Left renal pelvis (tissue), 4 donors: ENCODE measurements at regions not wholly inside any gene's neighbourhood (a gene's known extent, or its start where the extent isn't known, plus 50 kb on each side); places are given as distances from the start of the nearest gene placed in this dataset.
"Not testable (repeated sequence)": the region's sequence is repeated elsewhere in the genome, so short reads cannot be mapped to it uniquely, and the experiment has no call there.

Experiments
- DNase-seq, 4 donors: peaks; one replicate each; pipeline ENCODE4 v3.0.0-alpha.2; 2013; ENCODE audit warnings: low read depth in 4 of 4, low spot score in 3 of 4

DNA sequence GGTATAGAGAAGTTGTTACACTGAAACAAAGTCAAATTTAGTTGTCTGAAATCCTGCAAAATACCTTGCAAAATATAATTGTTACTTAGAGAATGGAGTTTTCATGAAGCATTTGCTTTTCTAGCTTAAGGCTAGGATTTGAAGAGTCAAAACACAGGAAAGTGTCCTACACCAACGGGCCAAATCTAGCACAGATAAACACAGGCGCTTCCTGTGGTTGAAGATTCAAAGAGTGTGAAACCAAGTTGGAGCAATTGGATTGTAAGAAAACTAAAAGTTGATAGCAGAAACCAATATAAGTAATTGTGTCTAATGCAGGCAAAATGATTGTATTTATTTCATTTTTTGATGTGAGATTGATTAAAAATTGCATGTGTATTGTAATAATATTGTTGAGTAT, 2002.5 kb upstream of the TENM3 start:
- DNase-seq: no peak

DNA sequence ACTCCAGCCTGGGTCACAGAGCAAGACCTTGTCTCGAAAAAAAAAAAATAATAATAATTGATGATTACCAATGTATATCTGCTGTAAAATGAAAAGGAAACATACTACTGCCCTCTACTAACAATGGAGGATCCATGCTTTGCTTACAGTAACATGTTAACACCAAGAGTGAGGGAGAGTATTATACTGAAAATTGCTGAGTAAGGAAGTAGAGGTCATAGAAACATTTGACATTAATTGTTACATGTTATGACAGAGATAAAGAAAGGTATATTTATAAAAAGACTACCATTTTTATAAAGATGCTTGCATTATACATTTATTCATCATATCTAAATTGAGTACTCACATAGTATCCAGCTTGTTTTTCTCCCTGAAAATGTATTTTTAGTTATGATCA, 1989.8 kb upstream of the TENM3 start:
- no peak for DNase-seq

GRCh38 chr4:180261346-180261745, 1981.9 kb upstream of the TENM3 start:
- no peak for DNase-seq

GRCh38 chr4:180280076-180280475, 1963.1 kb upstream of the TENM3 start:
- no peak for DNase-seq

GRCh38 chr4:180280726-180281297, 1962.4 kb upstream of the TENM3 start:
- DNase-seq: no peak

DNA sequence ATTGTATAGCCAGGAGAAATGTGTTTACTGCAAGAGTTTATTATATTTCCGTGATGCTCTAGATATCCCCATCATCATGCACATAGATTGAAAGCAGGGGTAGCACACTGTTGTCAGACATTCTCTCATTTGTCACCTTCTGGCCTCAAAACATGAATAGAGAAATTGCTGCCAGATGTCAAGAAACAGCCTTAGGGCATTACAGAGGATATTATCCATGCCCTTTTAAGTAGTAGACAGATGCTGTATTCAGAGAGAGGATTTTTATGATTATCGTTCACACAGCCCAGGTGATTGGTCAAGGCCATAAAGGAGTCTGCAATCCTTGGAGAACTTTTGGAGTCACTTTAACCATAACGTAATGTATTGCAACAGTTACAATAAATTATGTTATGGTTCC, 1961.5 kb upstream of the TENM3 start:
- DNase-seq: no peak

DNA sequence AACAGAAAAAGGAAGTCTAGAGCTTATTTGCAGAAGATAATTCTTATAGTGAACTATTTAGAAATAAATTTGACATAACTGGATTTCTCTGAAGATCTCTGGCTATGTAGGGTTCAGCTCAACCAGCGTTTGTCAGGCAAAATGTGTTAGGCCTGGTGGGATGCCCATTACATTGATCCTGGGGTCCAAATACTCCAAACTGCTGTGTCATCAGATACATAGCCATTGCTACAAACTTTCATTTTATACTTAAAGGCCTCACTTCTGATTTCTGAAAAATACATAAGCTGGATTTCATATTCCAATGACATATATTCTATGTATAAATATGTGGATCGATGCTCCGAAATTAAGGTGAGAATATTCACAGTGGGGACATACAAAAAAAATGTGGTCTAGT, 1958.9 kb upstream of the TENM3 start:
- DNase-seq: no peak

DNA sequence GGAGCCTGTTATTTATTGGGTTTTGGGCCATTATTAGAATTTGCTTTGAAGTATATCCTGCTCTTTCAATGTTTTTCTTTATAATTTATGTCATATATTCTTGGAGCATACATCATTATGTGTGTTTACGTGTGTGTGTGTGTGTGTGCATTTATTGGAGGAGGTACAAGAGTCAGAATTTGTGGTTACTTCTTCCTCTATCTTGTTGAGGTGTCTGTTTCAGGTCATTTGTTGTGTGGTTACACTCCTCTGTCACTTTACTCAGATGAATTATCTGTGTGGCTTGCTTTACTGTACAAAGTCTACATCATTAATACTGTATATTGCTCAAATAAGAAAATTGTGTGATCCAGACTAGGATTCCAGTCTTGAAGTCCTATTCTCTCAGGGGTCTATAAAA, 1957.4 kb upstream of the TENM3 start:
- DNase-seq: no peak

DNA sequence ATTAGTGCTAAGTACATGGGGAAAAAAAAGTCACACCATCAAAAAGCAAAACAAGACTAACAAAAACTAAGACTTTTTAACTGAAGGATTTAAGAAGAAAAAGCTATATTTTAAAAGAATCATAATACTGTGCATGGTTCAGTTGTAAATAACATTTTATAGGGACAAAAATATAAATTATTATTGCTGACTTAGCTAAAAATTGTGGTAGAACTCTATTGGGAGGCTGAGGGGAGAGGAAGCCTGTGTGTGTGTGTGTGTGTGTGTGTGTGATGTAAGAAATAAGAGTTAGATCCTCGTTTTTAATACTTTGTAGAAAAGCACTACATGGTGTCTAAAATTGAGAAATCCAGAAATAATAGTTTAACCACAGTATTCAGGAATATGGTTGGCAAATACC, 1950.9 kb upstream of the TENM3 start:
- DNase-seq: no peak

DNA sequence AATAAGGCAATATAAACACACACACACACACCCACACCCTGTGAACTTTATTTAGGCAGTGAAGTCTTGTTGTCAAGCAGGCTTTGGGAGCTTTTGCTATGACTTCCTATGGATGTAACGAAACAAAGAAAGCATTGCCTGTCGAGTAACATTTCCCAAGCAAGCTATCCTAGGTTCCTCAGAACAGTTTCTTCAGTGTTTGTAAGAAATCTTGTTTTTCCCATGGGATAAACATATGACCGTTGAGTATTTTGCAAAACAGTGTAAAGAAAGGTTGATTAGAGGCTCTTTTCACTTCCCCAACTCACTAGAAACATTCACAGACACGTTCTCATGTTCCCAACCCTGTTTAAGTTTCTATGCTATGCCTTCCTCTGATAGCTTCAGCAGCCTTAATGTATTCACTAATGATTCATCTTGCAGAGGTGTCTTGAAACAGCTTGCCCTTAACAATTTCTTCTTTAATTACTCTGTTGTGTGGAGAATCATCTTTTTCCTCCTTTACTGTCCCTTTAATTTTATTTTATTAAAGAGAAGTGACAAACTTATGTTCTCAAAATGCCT, 1947.1 kb upstream of the TENM3 start:
- DNase-seq: no peak

- no peak for DNase-seq
Measured at GRCh38 chr4:180304321-180304720, 1938.9 kb upstream of the TENM3 start.

DNA sequence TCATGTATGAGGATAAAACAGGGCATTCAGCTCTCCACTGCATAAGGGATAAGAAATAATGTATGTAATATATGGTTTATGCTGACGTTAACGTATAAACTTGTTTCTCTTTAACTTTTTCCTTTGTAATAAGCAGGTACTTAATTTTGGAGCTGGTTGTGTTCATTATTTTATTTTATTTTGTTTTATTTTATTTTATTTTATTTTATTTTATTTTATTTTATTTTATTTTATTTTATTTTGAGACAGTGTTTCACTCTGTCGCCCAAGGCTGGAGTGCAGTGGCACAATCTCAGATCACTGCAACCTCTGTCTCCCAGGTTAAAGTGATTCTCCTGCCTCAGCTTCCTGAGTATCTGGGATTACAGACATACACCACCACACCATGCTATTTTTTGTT, 1932.6 kb upstream of the TENM3 start:
- DNase-seq: no peak

GRCh38 chr4:180314972-180315371, 1928.2 kb upstream of the TENM3 start:
- no peak for DNase-seq

GRCh38 chr4:180330521-180330920, 1912.7 kb upstream of the TENM3 start:
- no peak for DNase-seq

DNA sequence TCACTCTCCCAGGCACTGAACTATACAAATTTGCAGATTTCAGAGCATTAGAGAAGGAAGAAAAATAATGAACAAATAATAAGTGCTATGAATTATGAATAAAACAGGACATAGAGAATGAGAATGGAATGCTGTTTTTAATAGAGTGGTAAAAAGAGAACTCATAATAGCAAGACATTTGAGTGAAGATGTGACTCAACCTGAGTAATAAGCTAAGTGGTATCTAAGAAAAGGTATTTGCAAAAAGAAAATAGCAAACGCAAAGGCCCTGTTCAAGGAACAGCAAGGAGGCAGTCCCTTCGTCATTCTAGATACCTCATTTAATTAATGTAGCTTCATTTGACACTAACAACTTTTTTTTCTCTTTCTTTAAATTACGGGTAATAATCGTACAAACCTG, 1910.0 kb upstream of the TENM3 start:
- DNase-seq: no peak

DNA sequence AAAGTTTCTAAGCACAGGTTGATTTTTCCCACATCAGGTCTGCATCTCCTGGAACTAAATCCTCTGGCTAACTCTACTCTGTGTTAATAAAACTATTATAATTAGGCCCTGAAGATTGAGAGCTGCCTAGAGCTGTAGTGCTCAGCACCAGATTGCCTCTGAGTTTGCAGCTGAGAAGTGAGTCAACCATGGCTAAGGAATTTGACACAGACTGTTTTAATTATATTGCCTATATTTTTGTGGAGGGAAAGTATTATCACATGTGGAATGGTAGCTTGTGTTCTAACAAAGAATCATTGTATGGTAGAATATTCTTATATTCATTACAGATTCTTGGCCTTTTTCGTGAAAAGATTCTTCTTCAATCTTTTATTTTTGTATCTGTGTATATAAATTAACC, 1907.6 kb upstream of the TENM3 start:
- DNase-seq: no peak

- DNase-seq: no peak
Measured at GRCh38 chr4:180336494-180337090, 1906.6 kb upstream of the TENM3 start.

DNA sequence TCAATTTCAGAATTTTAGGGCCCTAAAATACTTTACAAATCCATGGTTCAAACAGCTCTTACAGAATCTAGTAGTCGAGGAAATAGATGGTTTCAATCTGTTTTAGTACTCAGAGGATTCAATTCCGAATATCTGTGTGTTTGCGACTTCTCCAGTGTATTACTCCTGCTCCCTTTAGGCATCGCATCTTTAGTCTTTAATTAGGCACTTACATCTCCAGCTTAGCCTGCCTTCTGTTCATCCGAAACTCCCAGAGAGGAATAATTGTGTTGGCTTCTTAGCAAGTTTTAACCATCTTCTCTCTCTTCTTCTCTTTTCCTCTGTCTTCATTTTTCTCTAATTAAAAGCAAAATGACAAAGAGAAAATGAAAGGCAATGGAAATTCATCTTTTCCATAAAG, 1901.3 kb upstream of the TENM3 start:
- DNase-seq: no peak

GRCh38 chr4:180350901-180351300, 1892.3 kb upstream of the TENM3 start:
- DNase-seq: no peak

- DNase-seq: no peak
Measured at GRCh38 chr4:180356766-180357165, 1886.4 kb upstream of the TENM3 start.

DNA sequence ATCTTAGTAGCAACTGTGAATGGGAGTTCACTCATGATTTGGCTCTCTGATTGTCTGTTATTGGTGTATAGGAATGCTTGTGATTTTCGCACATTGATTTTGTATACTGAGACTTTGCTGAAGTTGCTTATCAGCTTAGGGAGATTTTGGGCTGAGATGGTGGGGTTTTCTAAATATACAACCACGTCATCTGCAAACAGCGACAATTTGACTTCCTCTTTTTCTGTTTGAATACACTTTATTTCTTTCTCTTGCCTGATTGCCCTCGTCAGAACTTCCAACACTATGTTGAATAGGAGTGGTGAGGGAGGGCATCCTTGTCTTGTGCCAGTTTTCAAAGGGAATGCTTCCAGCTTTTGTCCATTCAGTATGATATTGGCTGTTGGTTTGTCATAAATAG, 1883.1 kb upstream of the TENM3 start:
- not testable (repeated sequence) for DNase-seq

GRCh38 chr4:180363815-180364214, 1879.4 kb upstream of the TENM3 start:
- no peak for DNase-seq

DNA sequence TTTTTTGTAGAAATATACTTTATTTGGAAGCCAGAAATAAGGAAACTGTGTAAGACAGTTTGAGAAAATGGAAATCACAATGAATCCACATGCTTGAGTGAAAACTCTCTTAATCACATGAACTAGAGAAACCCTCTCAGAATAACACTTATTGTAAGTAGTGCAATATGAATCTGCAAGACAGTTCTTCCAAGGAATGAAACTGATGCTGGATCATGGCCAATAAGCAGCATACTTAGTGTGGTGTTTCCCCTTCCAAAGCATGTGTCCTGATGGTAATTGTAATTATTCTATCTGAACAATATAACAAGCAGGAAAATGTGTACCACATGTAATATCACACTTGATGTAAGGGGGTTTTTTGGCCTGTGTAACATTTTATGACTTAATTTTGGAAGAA, 1870.5 kb upstream of the TENM3 start:
- DNase-seq: no peak
